ENCODE measurements at regions not wholly inside any gene's neighbourhood (a gene's known extent, or its start where the extent isn't known, plus 50 kb on each side); places are given as distances from the start of the nearest gene placed in this dataset.

- ChIA-PET CTCF (interaction anchor here (0.6 to 1.1 kb wide), 2 partner anchors 8 to 15 kb away, joined by 3 read pairs; no protein-coding TSS in a partner anchor), POLR2A (ENCODE audit: unreplicated experiment) (no interaction called here)
- Histone ChIP-seq H3K9me1 (ENCODE audit: insufficient read depth, low read length) (no peaks in the 10 kb centered on the region), H3K27me3 (ENCODE audit: control insufficient read depth, insufficient read depth, low read length) (no peaks in the 10 kb centered on the region; the same call in 1 of the 2 replicates), H4K91ac (ENCODE audit: insufficient read depth, low read depth, low read length) (no peak overlapping the region), H3K4me3 (ENCODE audit: insufficient read depth, low read depth, low read length) (no peak overlapping the region), H3K9me3 (ENCODE audit: control insufficient read depth, insufficient read depth, low read length) (no peaks in the 10 kb centered on the region), H2AK9ac (replicated peaks; ENCODE audit: low read depth, low read length, poor library complexity) (no peak overlapping the region), H2BK15ac (ENCODE audit: low read depth, low read length) (no peak overlapping the region), H3K9ac (ENCODE audit: low read depth, low read length) (no peak overlapping the region), H3K4me2 (ENCODE audit: low read depth, low read length) (no peak overlapping the region), H2AFZ (replicated peaks; ENCODE audit: low read length, poor library complexity) (no peak overlapping the region), H3K14ac (replicated peaks; ENCODE audit: low read depth, low read length) (no peak overlapping the region), H2AK5ac (ENCODE audit: low read depth, low read length) (no peak overlapping the region), H3K56ac (ENCODE audit: extremely low read depth, insufficient read depth, low read length) (no peak overlapping the region), H3K36me3 (ENCODE audit: control insufficient read depth, insufficient read depth, low read length) (no peaks in the 10 kb centered on the region), H4K5ac (ENCODE audit: low read depth, low read length) (no peak overlapping the region), H3K4ac (ENCODE audit: low read depth, low read length) (no peak overlapping the region), H3K23ac (ENCODE audit: low read depth, low read length) (no peak overlapping the region), H2BK20ac (ENCODE audit: low read depth, low read length) (no peak overlapping the region), H2BK120ac (ENCODE audit: low read depth, low read length) (no peak overlapping the region), H2BK5ac (ENCODE audit: low read depth, low read length, poor library complexity, severe bottlenecking) (no peak overlapping the region), H4K20me1 (ENCODE audit: insufficient read depth, low read length) (no peaks in the 10 kb centered on the region), H3K4me1 (ENCODE audit: control insufficient read depth, insufficient read depth, low read length) (no peaks in the 10 kb centered on the region), H3K79me1 (ENCODE audit: low read depth in 1 of 2, low read length in 2 of 2) (no peaks in the 10 kb centered on the region), H4K8ac (ENCODE audit: low read depth in 2 of 2, low read length in 2 of 2) (no peak overlapping the region), H3K18ac (ENCODE audit: low read depth, low read length) (no peak overlapping the region), H3K27ac (ENCODE audit: insufficient read depth, low read length) (no peak overlapping the region)
- no peak for TF ChIP-seq NFE2L2 (IDR thresholded peaks at IDR 0.05; ENCODE audit: low read depth, low read length)
- TF ChIP-seq POLR2A (IDR thresholded peaks at IDR 0.05; ENCODE audit: low read depth, low read length) = no peak
- TF ChIP-seq MXI1 (IDR thresholded peaks at IDR 0.05; ENCODE audit: borderline replicate concordance, low read depth, low read length) = no peak
- no peak for TF ChIP-seq RFX5 (IDR thresholded peaks at IDR 0.05; ENCODE audit: low read depth, low read length)
- no peak for TF ChIP-seq ELK1 (IDR thresholded peaks at IDR 0.05; ENCODE audit: borderline replicate concordance, low read depth, low read length)
- TF ChIP-seq BHLHE40 (IDR thresholded peaks at IDR 0.05; ENCODE audit: low read depth, low read length) = no peak
- TF ChIP-seq FOS (IDR thresholded peaks at IDR 0.05; ENCODE audit: low read depth, low read length) = no peak
- no peak for TF ChIP-seq MAFK (IDR thresholded peaks at IDR 0.05; ENCODE audit: low read depth, low read length)
- TF ChIP-seq CTCF (conservative IDR thresholded peaks at IDR 0.05; ENCODE audit: low read depth, low read length) = no peak
- TF ChIP-seq USF2 (IDR thresholded peaks at IDR 0.05; ENCODE audit: low read depth, low read length) = no peak
- TF ChIP-seq RCOR1 (IDR thresholded peaks at IDR 0.05; ENCODE audit: insufficient replicate concordance, low read length) = no peak
- no peak for TF ChIP-seq SMC3 (IDR thresholded peaks at IDR 0.05; ENCODE audit: low read depth, low read length)
- TF ChIP-seq RAD21 (IDR thresholded peaks at IDR 0.05; ENCODE audit: low read length) = no peak
- TF ChIP-seq CEBPB (IDR thresholded peaks at IDR 0.05; ENCODE audit: low read depth, low read length) = no peak
- no peak for TF ChIP-seq CHD1 (IDR thresholded peaks at IDR 0.05; ENCODE audit: low read depth, low read length)
- no peak for TF ChIP-seq MAZ (IDR thresholded peaks at IDR 0.05; ENCODE audit: borderline replicate concordance, low read depth, low read length)
- ATAC-seq (ENCODE audit: low read depth) (no peak), DNase-seq (no peak)
- no CpG with 5 or more reads among the region's 6 CpGs for WGBS, 2 experiments (ENCODE audit: extremely low coverage in 2 of 2, insufficient read length in 1 of 2)
- dilution Hi-C loops (cut with HindIII; ENCODE audit: low sequenced_read_pairs, unreplicated experiment) = loop anchor here (25.0 kb wide), 1 partner anchor 163 kb away; no protein-coding TSS in a partner anchor
- in situ Hi-C loops (cut with MboI; ENCODE audit: low sequenced_read_pairs) = no loop called here
- BruUV-seq (replicated peaks) = no TSS peak
- intact Hi-C loops (cut with micrococcal nuclease) = no loop called here
Observed at GRCh38 chr7:95675016-95675415, 78.7 kb upstream of the PDK4 start.
